HG03135 (cell line): ENCODE measurements at regions not wholly inside any gene's neighbourhood (a gene's known extent, or its start where the extent isn't known, plus 50 kb on each side); places are given as distances from the start of the nearest gene placed in this dataset.

Experiments
- ATAC-seq: cut with Tn5 transposase; IDR thresholded peaks from one replicate; pipeline ENCODE4 v1.9.1; 2021; ENCODE audit warnings: mild to moderate bottlenecking, moderate library complexity; ENCODE audit not compliant: unreplicated experiment

- no peak for ATAC-seq
These were observed 534.8 kb downstream of the BMP2 start for GRCh38 chr20:7302250-7302649.

GRCh38 chr20:7305976-7306375, 538.5 kb downstream of the BMP2 start:
- ATAC-seq: no peak

- no peak for ATAC-seq
These were observed 540.7 kb downstream of the BMP2 start for GRCh38 chr20:7308163-7308562.

- no peak for ATAC-seq
These were observed 545.6 kb downstream of the BMP2 start for GRCh38 chr20:7313047-7313446.

- ATAC-seq: no peak
These were observed 556.5 kb downstream of the BMP2 start for GRCh38 chr20:7323957-7324356.

- no peak for ATAC-seq
These were observed 560.3 kb downstream of the BMP2 start for GRCh38 chr20:7327810-7328209.

GRCh38 chr20:7330850-7331249, 563.4 kb downstream of the BMP2 start:
- ATAC-seq: no peak

GRCh38 chr20:7332169-7332568, 564.7 kb downstream of the BMP2 start:
- no peak for ATAC-seq

- ATAC-seq: no peak
These were observed 566.4 kb downstream of the BMP2 start for GRCh38 chr20:7333841-7334240.

GRCh38 chr20:7346026-7346425, 578.5 kb downstream of the BMP2 start:
- ATAC-seq: no peak

- ATAC-seq: no peak
These were observed 579.1 kb downstream of the BMP2 start for GRCh38 chr20:7346562-7346961.

- no peak for ATAC-seq
These were observed 579.9 kb downstream of the BMP2 start for GRCh38 chr20:7347409-7347808.

- no peak for ATAC-seq
These were observed 580.8 kb downstream of the BMP2 start for GRCh38 chr20:7348253-7348652.

- no peak for ATAC-seq
These were observed 584.7 kb downstream of the BMP2 start for GRCh38 chr20:7352165-7352564.

GRCh38 chr20:7355051-7355450, 585.2 kb downstream of the HAO1 start:
- no peak for ATAC-seq

- ATAC-seq: no peak
These were observed 581.6 kb downstream of the HAO1 start for GRCh38 chr20:7358670-7359069.

- ATAC-seq: no peak
These were observed 580.5 kb downstream of the HAO1 start for GRCh38 chr20:7359739-7360138.

GRCh38 chr20:7361321-7361720, 578.9 kb downstream of the HAO1 start:
- ATAC-seq: no peak

- no peak for ATAC-seq
These were observed 578.3 kb downstream of the HAO1 start for GRCh38 chr20:7361931-7362330.

- no peak for ATAC-seq
These were observed 577.7 kb downstream of the HAO1 start for GRCh38 chr20:7362601-7363000.

GRCh38 chr20:7366189-7366588, 574.1 kb downstream of the HAO1 start:
- ATAC-seq: no peak

- ATAC-seq: no peak
These were observed 568.6 kb downstream of the HAO1 start for GRCh38 chr20:7371518-7372163.

GRCh38 chr20:7375905-7376304, 564.4 kb downstream of the HAO1 start:
- no peak for ATAC-seq
